Neural cell (in vitro differentiated cells): ENCODE measurements at regions not wholly inside any gene's neighbourhood (a gene's known extent, or its start where the extent isn't known, plus 50 kb on each side); places are given as distances from the start of the nearest gene placed in this dataset.

Experiments
- H2AFZ ChIP-seq: fragments of 200-600, 300-800 bp; sonication (generic), shearing (Covaris generic); 2 replicates; pipeline ENCODE4 v1.6.0; 2014; ENCODE audit warnings: low read depth, mild to moderate bottlenecking, antibody characterized with exemption, low read length, moderate library complexity
- H3F3A ChIP-seq: fragments of 200-600 bp; shearing (Covaris generic); 2 replicates; pipeline ENCODE4 v1.6.1; 2016; ENCODE audit warnings: mild to moderate bottlenecking, moderate library complexity, mixed read lengths, antibody characterized with exemption, low read length; ENCODE audit not compliant: insufficient read depth, poor library complexity, severe bottlenecking
- H3K27ac ChIP-seq: fragments of 200-600, 300-800 bp; sonication (generic), shearing (Covaris generic); 2 replicates; pipeline ENCODE4 v1.5.1; 2014; ENCODE audit warnings: mild to moderate bottlenecking, low read length, moderate library complexity
- H3K27me3 ChIP-seq: fragments of 300-800, 200-600 bp; sonication (generic), shearing (Covaris generic); 2 replicates; pipeline ENCODE4 v1.6.0; 2014; ENCODE audit warnings: mild to moderate bottlenecking, low read depth, low read length, moderate library complexity; ENCODE audit not compliant: insufficient read depth
- H3K36me3 ChIP-seq: fragments of 300-800, 200-600 bp; sonication (generic), shearing (Covaris generic); 2 replicates; pipeline ENCODE4 v1.5.1; 2014; ENCODE audit warnings: mild to moderate bottlenecking, antibody characterized with exemption, low read length, moderate library complexity; ENCODE audit not compliant: insufficient read depth
- H3K4me2 ChIP-seq: fragments of 300-800, 200-600 bp; sonication (generic), shearing (Covaris generic); 2 replicates; pipeline ENCODE4 v1.6.0; 2014; ENCODE audit warnings: mild to moderate bottlenecking, low read length
- H3K4me3 ChIP-seq: fragments of 300-800, 200-600 bp; sonication (generic), shearing (Covaris generic); 2 replicates; pipeline ENCODE4 v1.5.1; 2014; ENCODE audit warnings: mild to moderate bottlenecking, low read length, moderate library complexity
- H3K79me2 ChIP-seq: fragments of 200-600 bp; shearing (Covaris generic); replicated peaks from 2 replicates; pipeline ENCODE4 v1.6.0; 2014; ENCODE audit warnings: mild to moderate bottlenecking, low read length, moderate library complexity; ENCODE audit not compliant: insufficient read depth
- H3K9ac ChIP-seq: fragments of 300-800, 200-600 bp; sonication (generic), shearing (Covaris generic); 2 replicates; pipeline ENCODE4 v1.6.1; 2016; ENCODE audit warnings: mild to moderate bottlenecking, low read length, mixed read lengths
- H3K9me2 ChIP-seq: fragments of 200-600 bp; shearing (Covaris generic); 2 replicates; pipeline ENCODE4 v1.6.1; 2016; ENCODE audit warnings: mild to moderate bottlenecking, low read length, mixed read lengths; ENCODE audit not compliant: insufficient read depth
- H3K9me3 ChIP-seq: fragments of 200-600, 300-800 bp; sonication (generic), shearing (Covaris generic); 2 replicates; pipeline ENCODE4 v1.6.1; 2016; ENCODE audit warnings: mild to moderate bottlenecking, mixed run types, low read length, moderate library complexity, mixed read lengths
- H4K20me1 ChIP-seq: fragments of 200-600 bp; shearing (Covaris generic); 2 replicates; pipeline ENCODE4 v1.6.1; 2016; ENCODE audit warnings: mild to moderate bottlenecking, mixed run types; ENCODE audit not compliant: insufficient read depth
- CTCF ChIP-seq: fragments of 450-650 bp; IDR thresholded peaks from 2 replicates; pipeline ENCODE4 v1.5.1; 2014; ENCODE audit warnings: antibody characterized with exemption, mild to moderate bottlenecking, moderate library complexity; ENCODE audit not compliant: poor library complexity, severe bottlenecking
- EP300 ChIP-seq: fragments of 450-650 bp; conservative IDR thresholded peaks from 2 replicates; pipeline ENCODE4 v1.6.1; 2014; ENCODE audit warnings: antibody characterized with exemption, mild to moderate bottlenecking, moderate library complexity; ENCODE audit not compliant: poor library complexity, severe bottlenecking
- EZH2 ChIP-seq: fragments of 200-600, 300-800 bp; shearing (Covaris generic), sonication (generic); IDR thresholded peaks from 2 replicates; pipeline ENCODE4 v1.6.1; 2014; ENCODE audit warnings: antibody characterized with exemption, low read length, borderline replicate concordance, mild to moderate bottlenecking; ENCODE audit not compliant: insufficient read depth, poor library complexity, severe bottlenecking
- MXI1 ChIP-seq: fragments of 450-650 bp; conservative IDR thresholded peaks from 2 replicates; pipeline ENCODE4 v1.6.1; 2014; ENCODE audit warnings: antibody characterized with exemption, mild to moderate bottlenecking; ENCODE audit not compliant: poor library complexity, severe bottlenecking
- POLR2AphosphoS5 ChIP-seq: IDR thresholded peaks from 2 replicates; pipeline ENCODE4 v1.6.1; 2012
- RAD21 ChIP-seq: fragments of 450-650 bp; conservative IDR thresholded peaks from 2 replicates; pipeline ENCODE4 v1.6.1; 2014; ENCODE audit warnings: antibody characterized with exemption, mild to moderate bottlenecking, moderate library complexity
- REST ChIP-seq: IDR thresholded peaks from 2 replicates; pipeline ENCODE4 v1.6.1; 2012; ENCODE audit warnings: borderline replicate concordance
- SMC3 ChIP-seq: fragments of 450-650 bp; conservative IDR thresholded peaks from 2 replicates; pipeline ENCODE4 v1.6.1; 2014; ENCODE audit warnings: antibody characterized with exemption, mild to moderate bottlenecking, moderate library complexity; ENCODE audit not compliant: poor library complexity
- TAF1 ChIP-seq: IDR thresholded peaks from 2 replicates; pipeline ENCODE4 v1.6.1; 2012; ENCODE audit warnings: low read depth

DNA sequence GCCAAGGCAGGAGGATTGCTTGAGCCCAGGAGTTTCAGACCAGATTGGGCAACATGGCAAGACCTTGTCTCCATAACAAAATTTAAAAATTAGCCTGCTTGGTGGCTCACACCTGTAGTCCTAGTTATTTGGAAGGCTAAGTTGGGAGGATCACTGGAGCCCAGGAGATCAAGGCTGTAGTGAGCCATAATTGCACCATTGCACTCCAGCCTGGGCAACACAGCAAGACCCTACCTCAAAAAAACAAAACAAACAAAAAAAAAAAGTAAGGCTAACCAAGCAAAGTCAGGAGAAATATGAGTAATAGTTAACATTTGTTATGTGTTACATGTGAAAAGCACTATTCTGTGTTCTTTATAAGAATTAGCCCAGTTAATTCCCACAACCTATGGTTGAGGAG lies 74.7 kb downstream of the FOXB2 start:
- H4K20me1 ChIP-seq: no peaks in the 10 kb centered on the region
- H3K27me3 ChIP-seq: no peaks in the 10 kb centered on the region
- no peak overlapping the region for H3K9ac ChIP-seq
- H3K9me2 ChIP-seq: no peaks in the 10 kb centered on the region
- H3F3A ChIP-seq: no peaks in the 10 kb centered on the region
- no peak for TF ChIP-seq CTCF
- no peak for TF ChIP-seq MXI1
- no peak for TF ChIP-seq EZH2
- H3K4me3 ChIP-seq: no peak overlapping the region
- H3K4me2 ChIP-seq: no peak overlapping the region
- no peak overlapping the region for H2AFZ ChIP-seq
- no peaks in the 10 kb centered on the region for H3K79me2 ChIP-seq
- H3K36me3 ChIP-seq: no peaks in the 10 kb centered on the region
- H3K27ac ChIP-seq: no peak overlapping the region
- no peaks in the 10 kb centered on the region for H3K9me3 ChIP-seq

DNA sequence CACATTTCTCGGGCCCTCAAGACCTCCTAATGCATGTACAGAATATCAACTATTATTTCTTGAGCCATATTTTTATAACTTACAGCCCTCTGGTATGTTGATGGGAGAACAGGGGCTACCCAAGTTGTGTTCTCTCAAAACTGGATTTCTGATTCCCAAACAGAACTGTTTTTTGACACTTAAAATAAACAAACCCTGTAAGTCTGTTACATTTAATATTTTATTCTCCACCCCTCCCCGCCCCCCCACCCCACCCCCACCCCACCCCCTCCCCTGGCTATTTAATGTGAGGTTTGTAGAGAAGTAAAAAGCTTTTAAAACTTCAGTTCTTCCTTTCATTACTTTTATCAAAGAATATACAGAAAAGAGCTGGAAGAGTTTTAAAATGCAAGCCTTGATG lies 77.9 kb downstream of the FOXB2 start:
- H3K4me2 ChIP-seq: no peak overlapping the region
- TF ChIP-seq POLR2AphosphoS5 (no peak), TAF1 (no peak), RAD21 (no peak), SMC3 (no peak), CTCF (no peak)
- H2AFZ ChIP-seq: no peak overlapping the region
- H3K27me3 ChIP-seq: no peaks in the 10 kb centered on the region
- H3F3A ChIP-seq: no peaks in the 10 kb centered on the region
- H3K4me3 ChIP-seq: no peak overlapping the region
- no peaks in the 10 kb centered on the region for H3K79me2 ChIP-seq
- H3K27ac ChIP-seq: no peak overlapping the region
- H3K9me3 ChIP-seq: no peaks in the 10 kb centered on the region
- no peaks in the 10 kb centered on the region for H4K20me1 ChIP-seq
- H3K36me3 ChIP-seq: no peaks in the 10 kb centered on the region
- H3K9me2 ChIP-seq: no peaks in the 10 kb centered on the region
- H3K9ac ChIP-seq: no peak overlapping the region

- Histone ChIP-seq H3K27ac (no peak overlapping the region), H3K27me3 (no peaks in the 10 kb centered on the region), H4K20me1 (no peaks in the 10 kb centered on the region), H3K9ac (no peak overlapping the region), H3K4me3 (peak overlapping the region; percentile 11), H3K36me3 (no peaks in the 10 kb centered on the region), H3K4me2 (no peak overlapping the region), H3K9me3 (no peaks in the 10 kb centered on the region), H2AFZ (no peak overlapping the region), H3F3A (no peaks in the 10 kb centered on the region), H3K9me2 (no peaks in the 10 kb centered on the region), H3K79me2 (no peaks in the 10 kb centered on the region)
- no peak for TF ChIP-seq TAF1
- TF ChIP-seq POLR2AphosphoS5: peak; percentile 70
- no peak for TF ChIP-seq REST
- no peak for TF ChIP-seq MXI1
- TF ChIP-seq EZH2: no peak
- TF ChIP-seq RAD21: no peak
- no peak for TF ChIP-seq SMC3
- TF ChIP-seq CTCF: no peak
- TF ChIP-seq EP300: peak; percentile 74
These were observed 77.9 kb upstream of the VPS13A start for GRCh38 chr9:77099388-77099787.
